Liver (tissue), 8 donors: ENCODE measurements at regions not wholly inside any gene's neighbourhood (a gene's known extent, or its start where the extent isn't known, plus 50 kb on each side); places are given as distances from the start of the nearest gene placed in this dataset.

ENCODE experiments used
- DNase-seq: peaks from one replicate; pipeline ENCODE4 v3.0.0-alpha.2; 2017; ENCODE audit warnings: low spot score
- H3K27ac ChIP-seq, 2 donors: one replicate each; pipeline ENCODE4 v1.7.0; 2013; ENCODE audit warnings: inconsistent platforms in 2 of 2, low read length in 2 of 2, control low read depth in 1 of 2, low read depth in 1 of 2, mild to moderate bottlenecking in 1 of 2
- H3K27me3 ChIP-seq, 4 donors: one replicate each; pipeline versions ENCODE4 v1.6.1 to v1.7.0; 2013; ENCODE audit warnings: low read length in 3 of 4, inconsistent platforms in 1 of 4, mild to moderate bottlenecking in 1 of 4, moderate library complexity in 1 of 4; ENCODE audit not compliant: control insufficient read depth in 4 of 4, insufficient read depth in 4 of 4
- H3K36me3 ChIP-seq, 4 donors: one replicate each; pipeline versions ENCODE4 v1.6.1 to v1.7.0; 2013; ENCODE audit warnings: low read length in 3 of 4, mild to moderate bottlenecking in 3 of 4, low read depth in 1 of 4, moderate library complexity in 1 of 4; ENCODE audit not compliant: control insufficient read depth in 4 of 4, insufficient read depth in 3 of 4
- H3K4me1 ChIP-seq, 4 donors: one replicate each; pipeline versions ENCODE4 v1.6.1 to v1.7.0; 2013; ENCODE audit warnings: low read length in 3 of 4, mild to moderate bottlenecking in 3 of 4, moderate library complexity in 1 of 4; ENCODE audit not compliant: control insufficient read depth in 4 of 4, insufficient read depth in 4 of 4
- H3K4me3 ChIP-seq, 3 donors: one replicate each; pipeline versions ENCODE4 v1.6.1 to v1.7.0; 2013; ENCODE audit warnings: low read length in 3 of 3, control low read depth in 1 of 3, low read depth in 1 of 3, mild to moderate bottlenecking in 1 of 3
- H3K9ac ChIP-seq, 2 donors: one replicate each; pipeline ENCODE4 v1.7.0; 2013; ENCODE audit warnings: low read length in 2 of 2, mild to moderate bottlenecking in 2 of 2, moderate library complexity in 2 of 2, control low read depth in 1 of 2, low read depth in 1 of 2
- H3K9me3 ChIP-seq, 4 donors: one replicate each; pipeline versions ENCODE4 v1.6.1 to v1.7.0; 2013; ENCODE audit warnings: low read length in 3 of 4; ENCODE audit not compliant: control insufficient read depth in 4 of 4
- ATF3 ChIP-seq: IDR thresholded peaks from 2 replicates; pipeline ENCODE4 v1.6.1; 2016; ENCODE audit warnings: antibody characterized with exemption
- CTCF ChIP-seq: fragments of 150-350 bp; IDR thresholded peaks from 2 replicates; pipeline ENCODE4 v1.5.1; 2017; ENCODE audit warnings: improper control_type of control experiment, low read depth, low read length; ENCODE audit not compliant: missing input control
- EGR1 ChIP-seq, 2 donors: IDR thresholded peaks; 2 replicates each; pipeline ENCODE4 v1.6.1; 2016 to 2018; ENCODE audit warnings: antibody characterized with exemption in 2 of 2, low read depth in 2 of 2
- FOXA1 ChIP-seq: IDR thresholded peaks from 2 replicates; pipeline ENCODE4 v1.6.1; 2016; ENCODE audit warnings: antibody characterized with exemption
- FOXA2 ChIP-seq: IDR thresholded peaks from 2 replicates; pipeline ENCODE4 v1.6.1; 2016; ENCODE audit warnings: antibody characterized with exemption
- GABPA ChIP-seq, 2 donors: IDR thresholded peaks in 1 of 2; conservative IDR thresholded peaks in 1 of 2; 2 replicates each; pipeline ENCODE4 v1.6.1; 2016; ENCODE audit warnings: antibody characterized with exemption in 2 of 2, mild to moderate bottlenecking in 1 of 2, moderate library complexity in 1 of 2
- HNF4A ChIP-seq, 2 donors: conservative IDR thresholded peaks; 2 replicates each; pipeline ENCODE4 v1.6.1; 2016; ENCODE audit warnings: antibody characterized with exemption in 2 of 2, mild to moderate bottlenecking in 2 of 2
- HNF4G ChIP-seq: IDR thresholded peaks from 2 replicates; pipeline ENCODE4 v1.6.1; 2016; ENCODE audit warnings: antibody characterized with exemption
- JUND ChIP-seq, 2 donors: IDR thresholded peaks; 2 replicates each; pipeline ENCODE4 v1.6.1; 2016; ENCODE audit warnings: antibody characterized with exemption in 2 of 2
- MAX ChIP-seq: IDR thresholded peaks from 2 replicates; pipeline ENCODE4 v1.6.1; 2016; ENCODE audit warnings: antibody characterized with exemption
- NR2F2 ChIP-seq: IDR thresholded peaks from 2 replicates; pipeline ENCODE4 v1.6.1; 2016; ENCODE audit warnings: antibody characterized with exemption
- RAD21 ChIP-seq, 2 donors: IDR thresholded peaks; 2 replicates each; pipeline ENCODE4 v1.6.1; 2016; ENCODE audit warnings: antibody characterized with exemption in 2 of 2, mild to moderate bottlenecking in 2 of 2
- REST ChIP-seq: IDR thresholded peaks from 2 replicates; pipeline ENCODE4 v1.6.1; 2016; ENCODE audit warnings: antibody characterized with exemption, mild to moderate bottlenecking
- RXRA ChIP-seq, 2 donors: IDR thresholded peaks; 2 replicates each; pipeline ENCODE4 v1.6.1; 2017 to 2018; ENCODE audit warnings: antibody characterized with exemption in 2 of 2, mild to moderate bottlenecking in 1 of 2
- SP1 ChIP-seq: IDR thresholded peaks from 2 replicates; pipeline ENCODE4 v1.6.1; 2018; ENCODE audit warnings: antibody characterized with exemption, mild to moderate bottlenecking
- TAF1 ChIP-seq: conservative IDR thresholded peaks from 2 replicates; pipeline ENCODE4 v1.6.1; 2016; ENCODE audit warnings: antibody characterized with exemption, mild to moderate bottlenecking
- YY1 ChIP-seq: IDR thresholded peaks from 2 replicates; pipeline ENCODE4 v1.6.1; 2016; ENCODE audit warnings: antibody characterized with exemption, mild to moderate bottlenecking
- ZBTB33 ChIP-seq: IDR thresholded peaks from 2 replicates; pipeline ENCODE4 v1.6.1; 2016; ENCODE audit warnings: antibody characterized with exemption
- WGBS: extraction: QIAGEN DNeasy Blood & Tissue Kit; methylation state at CpG from one replicate; pipeline ENCODE4 v1.1.7; 2013; 5-methylcytosine and 5-hydroxymethylcytosine counted together
- donor health status: healthy.
- donor health status: healthy.
- donor health status: healthy.
- donor health status: healthy.
- donor health status: healthy.

GRCh38 chr6:14281811-14282660 is 164.5 kb downstream of the CD83 start (continued):
- TF ChIP-seq REST, result no peak
- no peak for TF ChIP-seq JUND (IDR thresholded peaks at IDR 0.05)
- TF ChIP-seq FOXA2, result no peak
- no peak for TF ChIP-seq HNF4G

GRCh38 chr6:14282854-14283505 is 165.4 kb downstream of the CD83 start:
- Histone ChIP-seq H3K27me3 (no peaks in the 10 kb centered on the region), H3K27ac (no peak overlapping the region), H3K36me3 (no peaks in the 10 kb centered on the region), H3K4me1 (peaks cover 0 to 15% (median 6%) of the 10 kb centered on the region in 4 donors), H3K4me3 (no peak overlapping the region), H3K9ac (no peak overlapping the region), H3K9me3 (no peaks in the 10 kb centered on the region)
- TF ChIP-seq GABPA (IDR thresholded peaks at IDR 0.05 in 1 of 2, conservative IDR thresholded peaks at IDR 0.05 in 1 of 2), result no peak
- TF ChIP-seq HNF4G, result peak; percentile 53
- peak; percentile 80 to 87 for TF ChIP-seq RXRA (IDR thresholded peaks at IDR 0.05)
- TF ChIP-seq RAD21 (IDR thresholded peaks at IDR 0.05), result no peak
- peak; percentile 41 for TF ChIP-seq MAX
- TF ChIP-seq NR2F2, result no peak
- no peak for TF ChIP-seq TAF1
- TF ChIP-seq ZBTB33, result no peak
- peak; percentile 5 for TF ChIP-seq REST
- TF ChIP-seq SP1, result no peak
- TF ChIP-seq EGR1 (IDR thresholded peaks at IDR 0.05; ENCODE audit: low read depth in 2 of 2), result no peak
- no peak for TF ChIP-seq ATF3
- peak; percentile 72 to 77 for TF ChIP-seq HNF4A (conservative IDR thresholded peaks at IDR 0.05)
- TF ChIP-seq JUND (IDR thresholded peaks at IDR 0.05), result no peak
- TF ChIP-seq YY1, result peak; percentile 28
- TF ChIP-seq CTCF, result no peak
- TF ChIP-seq FOXA1, result peak; percentile 31
- peak; percentile 71 for TF ChIP-seq FOXA2
- DNase-seq, result no peak
- 79% methylated on average over 10 of the region's 10 CpGs for WGBS
